Activated T-helper 17 cell treated with anti-CD3 and anti-CD28 coated beads, Interleukin-2, amount 50 U/mL, for 72 hours (primary cell): ENCODE measurements at regions not wholly inside any gene's neighbourhood (a gene's known extent, or its start where the extent isn't known, plus 50 kb on each side); places are given as distances from the start of the nearest gene placed in this dataset.

Source experiments
- ATAC-seq: fragments of 150-1000 bp; cut with Tn5 transposase; replicated peaks from 2 replicates; pipeline ENCODE4 v1.10.0; 2021; ENCODE audit warnings: mild to moderate bottlenecking, moderate library complexity
- H3K27ac Mint-ChIP-seq: one replicate; pipeline ENCODE4 v1.8.0; 2022; ENCODE audit warnings: mixed read lengths
- H3K27me3 Mint-ChIP-seq: one replicate; pipeline ENCODE4 v1.8.0; 2022; ENCODE audit warnings: mixed read lengths
- H3K36me3 Mint-ChIP-seq: one replicate; pipeline ENCODE4 v1.8.0; 2022; ENCODE audit warnings: low read depth, mild to moderate bottlenecking, mixed read lengths
- H3K4me1 Mint-ChIP-seq: one replicate; pipeline ENCODE4 v1.8.0; 2022; ENCODE audit warnings: mixed read lengths
- H3K4me3 Mint-ChIP-seq: one replicate; pipeline ENCODE4 v1.8.0; 2022; ENCODE audit warnings: mild to moderate bottlenecking, mixed read lengths
- H3K9me3 Mint-ChIP-seq: one replicate; pipeline ENCODE4 v1.8.0; 2022; ENCODE audit warnings: mixed read lengths

- Mint-ChIP-seq H3K27me3 (peaks cover 3% of the 10 kb centered on the region), H3K27ac (peak overlapping the region; percentile 40), H3K4me1 (peaks cover 25% of the 10 kb centered on the region), H3K36me3 (no peaks in the 10 kb centered on the region), H3K9me3 (peaks cover 5% of the 10 kb centered on the region), H3K4me3 (no peak overlapping the region)
- ATAC-seq, result no peak
Observed at GRCh38 chr6:14818422-14818884, 427.4 kb upstream of the JARID2 start.

- H3K4me1 Mint-ChIP-seq, result peaks cover 22% of the 10 kb centered on the region
- H3K9me3 Mint-ChIP-seq, result peaks cover 5% of the 10 kb centered on the region
- no peaks in the 10 kb centered on the region for H3K36me3 Mint-ChIP-seq
- no peak for ATAC-seq
- H3K4me3 Mint-ChIP-seq, result no peak overlapping the region
- peaks cover 2% of the 10 kb centered on the region for H3K27me3 Mint-ChIP-seq
- H3K27ac Mint-ChIP-seq, result peak overlapping the region; percentile 40
Observed at GRCh38 chr6:14819001-14819400, 426.9 kb upstream of the JARID2 start.

DNA sequence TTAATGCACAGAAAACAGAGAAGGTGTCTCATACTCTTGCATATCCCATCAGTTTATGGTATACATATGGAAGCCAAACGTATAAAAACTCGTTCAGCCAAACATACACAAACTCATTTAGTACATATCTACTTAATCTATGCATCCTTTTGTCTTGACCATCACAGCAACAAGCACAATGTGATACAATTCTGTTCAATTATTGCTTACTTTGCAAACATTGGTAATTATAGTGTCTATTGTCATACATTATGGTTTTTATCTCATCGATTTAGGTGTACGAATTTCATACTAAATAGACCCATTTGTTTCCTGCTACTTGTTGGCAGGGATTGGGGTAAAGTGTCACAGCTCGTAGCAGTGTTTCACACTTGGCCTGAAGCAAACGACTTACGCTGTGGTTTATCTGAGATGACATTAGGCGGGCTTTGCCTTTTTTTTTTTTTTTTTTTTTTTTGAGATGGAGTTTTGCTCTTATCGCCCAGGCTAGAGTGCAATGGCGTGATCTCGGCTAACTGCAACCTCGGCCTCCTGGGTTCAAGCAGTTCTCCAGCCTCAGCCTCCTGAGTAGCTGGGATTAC, 425.9 kb upstream of the JARID2 start:
- Mint-ChIP-seq H3K27ac (peak overlapping the region; percentile 90), H3K4me3 (peak overlapping the region; percentile 56), H3K27me3 (no peaks in the 10 kb centered on the region), H3K36me3 (no peaks in the 10 kb centered on the region), H3K9me3 (peaks cover 5% of the 10 kb centered on the region), H3K4me1 (peaks cover 21% of the 10 kb centered on the region)
- no peak for ATAC-seq

GRCh38 chr6:14822012-14822553, 423.8 kb upstream of the JARID2 start:
- peaks cover 5% of the 10 kb centered on the region for H3K9me3 Mint-ChIP-seq
- peaks cover 21% of the 10 kb centered on the region for H3K4me1 Mint-ChIP-seq
- H3K36me3 Mint-ChIP-seq, result no peaks in the 10 kb centered on the region
- peak overlapping the region; percentile 90 for H3K27ac Mint-ChIP-seq
- ATAC-seq, result no peak
- H3K4me3 Mint-ChIP-seq, result no peak overlapping the region
- H3K27me3 Mint-ChIP-seq, result no peaks in the 10 kb centered on the region

GRCh38 chr6:14822679-14823078, 423.2 kb upstream of the JARID2 start:
- H3K36me3 Mint-ChIP-seq, result no peaks in the 10 kb centered on the region
- H3K27me3 Mint-ChIP-seq, result no peaks in the 10 kb centered on the region
- ATAC-seq, result no peak
- no peak overlapping the region for H3K27ac Mint-ChIP-seq
- H3K4me3 Mint-ChIP-seq, result no peak overlapping the region
- H3K9me3 Mint-ChIP-seq, result peaks cover 5% of the 10 kb centered on the region
- peaks cover 21% of the 10 kb centered on the region for H3K4me1 Mint-ChIP-seq

GRCh38 chr6:14824060-14824459, 421.8 kb upstream of the JARID2 start:
- H3K4me1 Mint-ChIP-seq, result peaks cover 17% of the 10 kb centered on the region
- H3K36me3 Mint-ChIP-seq, result no peaks in the 10 kb centered on the region
- no peak overlapping the region for H3K27ac Mint-ChIP-seq
- peaks cover 5% of the 10 kb centered on the region for H3K9me3 Mint-ChIP-seq
- ATAC-seq, result no peak
- no peaks in the 10 kb centered on the region for H3K27me3 Mint-ChIP-seq
- H3K4me3 Mint-ChIP-seq, result no peak overlapping the region

DNA sequence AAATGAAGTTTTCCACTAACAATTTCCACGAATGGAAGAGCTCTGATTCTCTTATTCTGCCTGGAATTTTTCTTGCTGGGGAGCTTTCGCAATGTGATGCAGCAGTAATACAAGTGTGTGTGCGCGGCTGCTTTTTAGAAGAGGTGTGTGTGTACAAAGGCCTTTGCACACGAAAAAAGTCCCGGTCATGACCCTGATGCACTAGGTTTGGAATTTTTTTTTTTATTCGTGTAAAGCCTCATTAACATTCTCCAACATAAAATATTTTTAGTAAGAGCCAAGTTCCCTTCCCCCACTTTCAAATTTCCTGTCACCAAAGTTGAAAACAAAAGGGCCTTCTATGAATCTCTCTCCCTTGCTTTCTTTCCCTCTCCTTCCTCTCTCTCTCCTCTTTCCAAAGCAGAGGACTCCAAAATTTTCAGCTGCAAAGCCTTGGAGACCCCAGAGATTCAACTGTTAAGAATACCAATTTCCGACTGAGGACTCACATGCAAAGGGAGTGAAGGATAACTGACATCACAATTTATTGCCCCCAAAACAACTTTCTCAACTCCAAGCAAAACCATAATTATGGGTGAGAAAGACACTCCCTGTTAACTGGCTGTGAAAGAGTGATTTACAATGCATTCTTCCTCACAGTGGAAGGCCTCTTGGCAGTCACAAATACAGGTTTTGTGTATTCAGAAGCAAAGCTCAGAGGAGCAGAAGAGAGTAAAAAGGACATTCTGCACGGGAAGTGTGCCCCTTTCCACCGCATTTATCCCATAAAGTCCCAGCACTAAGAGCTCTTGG, 421.2 kb upstream of the JARID2 start:
- no peak for ATAC-seq
- no peaks in the 10 kb centered on the region for H3K36me3 Mint-ChIP-seq
- peaks cover 11% of the 10 kb centered on the region for H3K4me1 Mint-ChIP-seq
- H3K9me3 Mint-ChIP-seq, result peaks cover 2% of the 10 kb centered on the region
- H3K27ac Mint-ChIP-seq, result no peak overlapping the region
- no peaks in the 10 kb centered on the region for H3K27me3 Mint-ChIP-seq
- no peak overlapping the region for H3K4me3 Mint-ChIP-seq

DNA sequence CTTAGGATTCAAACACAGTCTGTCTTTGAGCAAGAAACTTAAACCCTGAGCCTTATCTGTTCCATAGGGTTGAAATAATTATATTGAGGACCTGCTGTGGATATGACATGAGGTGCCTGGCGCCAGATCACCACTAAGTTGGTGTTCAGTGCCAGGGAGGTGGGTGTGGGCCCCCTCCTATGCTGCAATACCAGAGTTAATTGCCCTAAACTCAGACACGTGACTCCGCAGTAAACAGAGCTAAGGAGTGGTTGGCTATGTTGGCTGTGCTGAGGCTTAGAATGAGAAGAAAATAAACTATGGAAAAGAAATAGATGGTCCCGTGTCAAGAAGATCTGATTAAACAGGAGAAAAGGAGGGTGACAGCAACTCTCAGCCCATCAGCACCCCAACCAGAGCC, 419.4 kb upstream of the JARID2 start:
- no peak for ATAC-seq
- no peak overlapping the region for H3K4me3 Mint-ChIP-seq
- no peaks in the 10 kb centered on the region for H3K27me3 Mint-ChIP-seq
- H3K9me3 Mint-ChIP-seq, result no peaks in the 10 kb centered on the region
- no peaks in the 10 kb centered on the region for H3K4me1 Mint-ChIP-seq
- H3K36me3 Mint-ChIP-seq, result no peaks in the 10 kb centered on the region
- H3K27ac Mint-ChIP-seq, result no peak overlapping the region

- no peak overlapping the region for H3K4me3 Mint-ChIP-seq
- H3K27ac Mint-ChIP-seq, result no peak overlapping the region
- no peaks in the 10 kb centered on the region for H3K36me3 Mint-ChIP-seq
- H3K9me3 Mint-ChIP-seq, result no peaks in the 10 kb centered on the region
- no peak for ATAC-seq
- no peaks in the 10 kb centered on the region for H3K27me3 Mint-ChIP-seq
- H3K4me1 Mint-ChIP-seq, result no peaks in the 10 kb centered on the region
Observed at GRCh38 chr6:14827354-14827753, 418.5 kb upstream of the JARID2 start.

DNA sequence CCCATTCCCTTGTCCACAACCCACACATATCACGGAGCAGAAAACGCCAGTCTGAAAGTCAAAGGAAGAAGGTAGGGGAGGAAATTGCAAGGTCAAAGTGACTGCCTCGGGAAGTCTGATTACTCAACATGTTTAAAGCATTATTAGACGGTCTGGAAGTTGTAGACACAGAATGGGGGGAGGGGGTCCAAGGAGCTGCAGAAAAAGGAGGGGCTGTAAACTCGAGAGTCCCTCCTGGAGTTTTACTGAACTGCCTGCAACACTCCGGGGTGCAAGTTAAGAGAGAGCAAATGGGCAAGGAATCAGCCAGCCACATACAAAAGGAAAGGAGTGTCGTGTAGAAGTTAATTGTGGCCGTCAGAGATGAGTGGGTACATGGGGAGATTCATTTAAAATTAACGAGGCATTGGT, 417.7 kb upstream of the JARID2 start:
- no peaks in the 10 kb centered on the region for H3K9me3 Mint-ChIP-seq

GRCh38 chr6:14831070-14831469, 414.8 kb upstream of the JARID2 start:
- ATAC-seq, result no peak
- H3K27me3 Mint-ChIP-seq, result no peaks in the 10 kb centered on the region
- H3K4me3 Mint-ChIP-seq, result no peak overlapping the region
- no peaks in the 10 kb centered on the region for H3K4me1 Mint-ChIP-seq
- no peaks in the 10 kb centered on the region for H3K9me3 Mint-ChIP-seq
- H3K36me3 Mint-ChIP-seq, result no peaks in the 10 kb centered on the region
- H3K27ac Mint-ChIP-seq, result no peak overlapping the region

More for the DNA sequence above, 417.7 kb upstream of the JARID2 start:
- Mint-ChIP-seq H3K4me3 (no peak overlapping the region), H3K36me3 (no peaks in the 10 kb centered on the region), H3K4me1 (no peaks in the 10 kb centered on the region), H3K27me3 (no peaks in the 10 kb centered on the region), H3K27ac (no peak overlapping the region)
- ATAC-seq, result no peak

GRCh38 chr6:14831937-14832336, 413.9 kb upstream of the JARID2 start:
- Mint-ChIP-seq H3K27me3 (no peaks in the 10 kb centered on the region), H3K36me3 (no peaks in the 10 kb centered on the region), H3K9me3 (no peaks in the 10 kb centered on the region), H3K4me1 (peaks cover 4% of the 10 kb centered on the region), H3K27ac (no peak overlapping the region), H3K4me3 (no peak overlapping the region)
- ATAC-seq, result no peak

DNA sequence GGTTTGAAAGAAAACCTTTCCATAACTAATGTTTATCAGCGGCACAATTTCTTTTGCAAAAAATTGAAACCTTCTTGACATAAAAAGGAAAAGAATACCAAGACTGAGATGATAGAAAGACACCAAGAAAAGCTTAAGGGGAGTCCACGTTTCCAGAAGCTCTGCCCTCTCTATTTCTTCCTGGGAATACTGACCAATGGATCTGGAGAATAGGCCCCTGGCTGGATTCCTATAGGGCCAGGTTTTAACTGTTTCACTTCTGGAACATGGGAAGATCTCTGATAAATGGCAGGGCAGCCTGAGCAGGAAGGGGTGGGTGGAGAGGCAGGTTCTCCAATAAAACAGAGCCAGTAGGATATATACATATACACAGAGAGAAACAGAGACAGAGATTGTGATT, 413.4 kb upstream of the JARID2 start:
- H3K36me3 Mint-ChIP-seq, result no peaks in the 10 kb centered on the region

DNA sequence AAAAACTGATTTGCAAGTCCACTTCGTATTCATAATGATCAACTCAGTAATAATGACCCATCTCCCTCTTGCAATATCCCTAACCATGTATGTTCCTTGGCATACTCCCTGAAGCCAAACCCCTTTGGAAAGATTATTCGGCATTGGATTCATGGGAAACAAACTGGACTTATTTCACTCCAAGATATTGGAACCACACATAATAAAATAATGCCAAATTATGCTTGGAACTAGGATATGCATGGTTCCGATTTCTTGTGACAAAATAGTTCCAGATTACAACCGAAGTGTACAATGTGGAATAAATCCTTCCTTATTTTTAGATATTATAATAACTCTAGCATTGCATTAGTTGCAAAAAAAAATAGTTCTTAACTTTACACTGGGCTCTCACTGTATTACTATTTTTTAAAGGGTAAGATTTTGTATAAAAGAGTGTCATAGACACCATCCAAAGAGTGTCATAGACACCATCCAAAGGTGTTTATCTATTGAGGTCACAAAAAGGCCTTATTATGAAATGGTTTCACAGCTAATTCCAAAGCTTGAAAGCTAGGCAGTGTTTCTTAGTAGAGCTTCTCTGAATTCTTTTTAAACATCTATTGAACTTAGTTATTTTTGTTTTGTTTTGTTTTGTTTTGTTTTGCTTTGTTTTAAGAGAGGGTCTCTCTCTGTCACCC, 410.9 kb upstream of the JARID2 start:
- ATAC-seq, result no peak
- Mint-ChIP-seq H3K27me3 (no peaks in the 10 kb centered on the region), H3K4me1 (peaks cover 6% of the 10 kb centered on the region), H3K9me3 (no peaks in the 10 kb centered on the region), H3K27ac (no peak overlapping the region), H3K4me3 (no peak overlapping the region), H3K36me3 (no peaks in the 10 kb centered on the region)

More for the DNA sequence above, 413.4 kb upstream of the JARID2 start:
- Mint-ChIP-seq H3K4me3 (no peak overlapping the region), H3K9me3 (no peaks in the 10 kb centered on the region), H3K27ac (no peak overlapping the region), H3K27me3 (no peaks in the 10 kb centered on the region), H3K4me1 (peaks cover 6% of the 10 kb centered on the region)
- no peak for ATAC-seq

DNA sequence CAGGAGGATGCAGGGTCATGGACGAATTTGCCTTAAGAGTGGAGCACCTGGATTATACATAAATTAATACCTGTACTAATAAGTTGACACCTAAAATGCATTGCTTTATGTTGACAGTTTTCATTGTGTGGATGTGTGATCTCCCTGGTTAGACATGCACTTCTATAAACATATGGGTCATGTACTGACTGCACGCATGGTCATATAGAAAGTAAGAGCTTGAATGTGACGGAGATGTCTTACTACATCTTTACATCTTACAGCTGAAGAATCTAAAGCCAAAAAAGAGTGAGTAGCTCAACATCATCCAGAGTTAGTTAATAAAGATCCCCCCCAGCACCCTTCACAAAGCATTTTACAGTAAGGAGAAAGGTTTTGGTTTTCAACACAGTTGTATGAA, 408.4 kb upstream of the JARID2 start:
- Mint-ChIP-seq H3K4me1 (peaks cover 6% of the 10 kb centered on the region), H3K4me3 (peak overlapping the region; percentile 0), H3K27me3 (no peaks in the 10 kb centered on the region), H3K36me3 (no peaks in the 10 kb centered on the region), H3K27ac (no peak overlapping the region), H3K9me3 (no peaks in the 10 kb centered on the region)
- ATAC-seq, result peak; percentile 88
